ENCODE measurements at regions not wholly inside any gene's neighbourhood (a gene's known extent, or its start where the extent isn't known, plus 50 kb on each side); places are given as distances from the start of the nearest gene placed in this dataset.

- intact Hi-C loops (cut with DNase I), result no loop called here
- TF ChIP-seq CTCF (IDR thresholded peaks at IDR 0.05) (no peak), POLR2A (IDR thresholded peaks at IDR 0.05) (no peak), POLR2AphosphoS5 (IDR thresholded peaks at IDR 0.05) (no peak)
- H3K4me3 ChIP-seq, result no peak overlapping the region
- H3K27ac ChIP-seq, result no peak overlapping the region
- H3K36me3 ChIP-seq, result no peaks in the 10 kb centered on the region
- no peaks in the 10 kb centered on the region for H3K9me3 ChIP-seq
- no peaks in the 10 kb centered on the region for H3K27me3 ChIP-seq (replicated peaks; ENCODE audit: insufficient read depth)
- DNase-seq (ENCODE audit: low spot score), result no peak
- H3K4me1 ChIP-seq (replicated peaks), result no peaks in the 10 kb centered on the region
- 89% methylated on average over 2 of the region's 2 CpGs for WGBS
Measured at GRCh38 chr20:52433326-52434040, 241.9 kb upstream of the ZFP64 start.

DNA sequence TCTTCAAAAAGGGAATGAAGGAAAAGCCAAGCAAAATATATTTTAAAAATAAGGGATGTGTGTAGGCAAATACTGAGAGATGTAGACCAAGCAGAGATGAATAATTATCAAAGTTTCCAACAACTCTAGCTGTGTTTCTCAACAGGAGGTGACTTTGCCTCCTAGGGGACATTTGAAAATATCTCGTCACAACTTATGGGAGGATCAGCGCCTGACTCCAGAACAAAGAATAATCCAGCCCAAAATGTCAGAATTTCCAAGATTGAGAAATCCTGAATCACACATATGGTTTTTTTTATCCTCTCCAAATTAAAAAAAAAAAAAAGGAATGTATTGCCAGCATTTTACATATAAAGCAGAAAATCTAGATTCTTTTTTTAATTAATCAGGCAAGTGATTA, 241.2 kb upstream of the ZFP64 start:
- 90% methylated on average over 2 of the region's 2 CpGs for WGBS
- intact Hi-C loops (cut with DNase I), result no loop called here

GRCh38 chr20:52429029-52429428, 237.4 kb upstream of the ZFP64 start:
- Histone ChIP-seq H3K4me1 (replicated peaks) (no peaks in the 10 kb centered on the region), H3K4me3 (no peak overlapping the region), H3K27ac (no peak overlapping the region), H3K27me3 (replicated peaks; ENCODE audit: insufficient read depth) (no peaks in the 10 kb centered on the region), H3K36me3 (no peaks in the 10 kb centered on the region), H3K9me3 (no peaks in the 10 kb centered on the region)
- 97% methylated on average over 1 of the region's 1 CpG for WGBS
- TF ChIP-seq POLR2AphosphoS5 (IDR thresholded peaks at IDR 0.05), result no peak
- no peak for TF ChIP-seq POLR2A (IDR thresholded peaks at IDR 0.05)
- TF ChIP-seq CTCF (IDR thresholded peaks at IDR 0.05), result no peak
- no peak for DNase-seq (ENCODE audit: low spot score)
- intact Hi-C loops (cut with DNase I), result no loop called here

More for the DNA sequence above, 241.2 kb upstream of the ZFP64 start:
- no peak overlapping the region for H3K27ac ChIP-seq
- no peak for TF ChIP-seq POLR2AphosphoS5 (IDR thresholded peaks at IDR 0.05)
- no peak for TF ChIP-seq CTCF (IDR thresholded peaks at IDR 0.05)
- no peak for TF ChIP-seq POLR2A (IDR thresholded peaks at IDR 0.05)
- H3K27me3 ChIP-seq (replicated peaks; ENCODE audit: insufficient read depth), result no peaks in the 10 kb centered on the region
- H3K9me3 ChIP-seq, result no peaks in the 10 kb centered on the region
- no peak for DNase-seq (ENCODE audit: low spot score)
- no peaks in the 10 kb centered on the region for H3K4me1 ChIP-seq (replicated peaks)
- no peak overlapping the region for H3K4me3 ChIP-seq
- H3K36me3 ChIP-seq, result no peaks in the 10 kb centered on the region

- H3K36me3 ChIP-seq, result no peaks in the 10 kb centered on the region
- H3K9me3 ChIP-seq, result no peaks in the 10 kb centered on the region
- intact Hi-C loops (cut with DNase I), result no loop called here
- H3K27me3 ChIP-seq (replicated peaks; ENCODE audit: insufficient read depth), result no peaks in the 10 kb centered on the region
- TF ChIP-seq POLR2AphosphoS5 (IDR thresholded peaks at IDR 0.05), result no peak
- TF ChIP-seq POLR2A (IDR thresholded peaks at IDR 0.05), result no peak
- no peak for TF ChIP-seq CTCF (IDR thresholded peaks at IDR 0.05)
- H3K4me3 ChIP-seq, result no peak overlapping the region
- no peaks in the 10 kb centered on the region for H3K4me1 ChIP-seq (replicated peaks)
- no peak overlapping the region for H3K27ac ChIP-seq
- DNase-seq (ENCODE audit: low spot score), result no peak
- 95% methylated on average over 2 of the region's 2 CpGs for WGBS
Measured at GRCh38 chr20:52427960-52428359, 236.4 kb upstream of the ZFP64 start.

DNA sequence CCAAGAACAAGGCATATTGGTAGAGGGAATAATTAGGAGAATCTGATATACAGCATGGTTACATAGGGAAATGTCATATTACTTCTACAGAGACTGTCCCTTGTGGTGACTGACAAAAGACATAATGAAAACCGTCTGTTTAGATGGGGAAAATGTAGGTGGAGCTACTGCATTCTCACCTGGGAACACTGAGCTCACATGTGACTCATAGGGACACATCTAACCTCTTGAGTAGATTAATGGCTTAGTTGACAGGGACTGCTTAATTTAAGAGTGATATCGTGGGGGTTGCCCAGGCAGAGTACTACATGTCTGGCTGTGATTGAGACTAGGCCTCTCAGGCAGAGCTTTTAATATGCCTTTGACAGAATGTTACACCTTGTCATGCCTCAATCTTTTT, 235.3 kb upstream of the ZFP64 start:
- intact Hi-C loops (cut with DNase I), result no loop called here

More for the DNA sequence above, 235.3 kb upstream of the ZFP64 start:
- WGBS, result 76% methylated on average over 2 of the region's 2 CpGs
- Histone ChIP-seq H3K4me1 (replicated peaks) (no peaks in the 10 kb centered on the region), H3K4me3 (no peak overlapping the region), H3K27ac (no peak overlapping the region), H3K36me3 (no peaks in the 10 kb centered on the region), H3K27me3 (replicated peaks; ENCODE audit: insufficient read depth) (no peaks in the 10 kb centered on the region), H3K9me3 (no peaks in the 10 kb centered on the region)
- no peak for TF ChIP-seq POLR2A (IDR thresholded peaks at IDR 0.05)
- TF ChIP-seq POLR2AphosphoS5 (IDR thresholded peaks at IDR 0.05), result no peak
- TF ChIP-seq CTCF (IDR thresholded peaks at IDR 0.05), result no peak
- no peak for DNase-seq (ENCODE audit: low spot score)

Data from prostate gland (tissue), 2 donors.